CD14-positive monocyte (primary cell): ENCODE measurements at regions not wholly inside any gene's neighbourhood (a gene's known extent, or its start where the extent isn't known, plus 50 kb on each side); places are given as distances from the start of the nearest gene placed in this dataset.

Source experiments
- DNase-seq, 3 donors: peaks; one replicate each; pipeline ENCODE4 v3.0.0-alpha.2; 2011 to 2022
- H2AFZ ChIP-seq: 2 replicates; pipeline ENCODE4 v1.6.0; 2012; ENCODE audit warnings: mild to moderate bottlenecking, low read depth, low read length, inconsistent platforms; ENCODE audit not compliant: insufficient read depth, poor library complexity, severe bottlenecking
- H3K27ac ChIP-seq, 2 donors: 1 replicate in 1 of 2; 2 replicates in 1 of 2; pipeline ENCODE4 v1.5.1; 2012 to 2013; ENCODE audit warnings: low read length in 2 of 2, control low read depth in 1 of 2, inconsistent platforms in 1 of 2, low read depth in 1 of 2, mild to moderate bottlenecking in 1 of 2
- H3K27me3 ChIP-seq, 2 donors: one replicate each; pipeline versions ENCODE4 v1.6.0 to v1.6.1; 2011 to 2013; ENCODE audit warnings: low read length in 2 of 2; ENCODE audit not compliant: control insufficient read depth in 2 of 2, insufficient read depth in 2 of 2
- H3K36me3 ChIP-seq, 2 donors: replicated peaks in 1 of 2; 1 replicate in 1 of 2; 2 replicates in 1 of 2; pipeline versions ENCODE4 v1.5.1 to v1.6.1; 2012 to 2013; ENCODE audit warnings: low read length in 2 of 2, control low read depth in 1 of 2, inconsistent platforms in 1 of 2, mild to moderate bottlenecking in 1 of 2; ENCODE audit not compliant: insufficient read depth in 2 of 2, control insufficient read depth in 1 of 2
- H3K4me1 ChIP-seq, 2 donors: 1 replicate in 1 of 2; 2 replicates in 1 of 2; pipeline versions ENCODE4 v1.5.1 to v1.6.1; 2012 to 2013; ENCODE audit warnings: low read length in 2 of 2, control low read depth in 1 of 2, inconsistent platforms in 1 of 2, mild to moderate bottlenecking in 1 of 2, moderate library complexity in 1 of 2; ENCODE audit not compliant: insufficient read depth in 2 of 2, control insufficient read depth in 1 of 2
- H3K4me2 ChIP-seq: replicated peaks from 2 replicates; pipeline ENCODE3; 2012; ENCODE audit warnings: low read length, moderate library complexity, mild to moderate bottlenecking; ENCODE audit not compliant: poor library complexity, severe bottlenecking; ENCODE audit errors: extremely low read depth
- H3K4me3 ChIP-seq, 3 experiments: fragments of 200-600 bp in 1 of 3; sonication (generic) in 1 of 3; replicated peaks in 1 of 3; 1 replicate in 2 of 3; 2 replicates in 1 of 3; pipeline ENCODE4 v1.5.1; 2011 to 2013; ENCODE audit warnings: low read length in 3 of 3, mild to moderate bottlenecking in 3 of 3, control low read depth in 2 of 3, low read depth in 2 of 3, inconsistent platforms in 1 of 3, moderate library complexity in 1 of 3
- H3K79me2 ChIP-seq: 2 replicates; pipeline ENCODE4 v1.6.0; 2012; ENCODE audit warnings: mild to moderate bottlenecking, control low read depth, inconsistent platforms, low read length, moderate library complexity; ENCODE audit not compliant: insufficient read depth
- H3K9ac ChIP-seq: 2 replicates; pipeline ENCODE4 v1.6.0; 2017; ENCODE audit warnings: low read length, mild to moderate bottlenecking; ENCODE audit not compliant: insufficient read depth, poor library complexity, severe bottlenecking
- H3K9me3 ChIP-seq, 2 donors: replicated peaks in 1 of 2; 1 replicate in 1 of 2; 2 replicates in 1 of 2; pipeline versions ENCODE4 v1.5.1 to v1.6.1; 2012 to 2013; ENCODE audit warnings: low read length in 2 of 2, control low read depth in 1 of 2; ENCODE audit not compliant: control insufficient read depth in 1 of 2, insufficient read depth in 1 of 2
- H4K20me1 ChIP-seq: 2 replicates; pipeline ENCODE4 v1.6.0; 2012; ENCODE audit warnings: mild to moderate bottlenecking, low read length, control low read depth, moderate library complexity; ENCODE audit not compliant: insufficient read depth
- H3K27ac Mint-ChIP-seq, 7 donors: one replicate each; pipeline ENCODE4 v1.8.0; 2020; ENCODE audit warnings: mild to moderate bottlenecking in 7 of 7, mixed read lengths in 7 of 7, moderate library complexity in 6 of 7, inconsistent platforms in 2 of 7
- H3K27me3 Mint-ChIP-seq, 3 donors: one replicate each; pipeline ENCODE4 v1.8.0; 2021 to 2022; ENCODE audit warnings: low read depth in 3 of 3, mild to moderate bottlenecking in 3 of 3, mixed read lengths in 3 of 3, moderate library complexity in 3 of 3, inconsistent platforms in 1 of 3
- H3K36me3 Mint-ChIP-seq, 2 donors: one replicate each; pipeline ENCODE4 v1.8.0; 2020; ENCODE audit warnings: mixed read lengths in 2 of 2, inconsistent platforms in 1 of 2, mild to moderate bottlenecking in 1 of 2
- H3K4me1 Mint-ChIP-seq: one replicate; pipeline ENCODE4 v1.8.0; 2020; ENCODE audit warnings: mild to moderate bottlenecking, mixed read lengths
- H3K4me3 Mint-ChIP-seq, 2 donors: one replicate each; pipeline ENCODE4 v1.8.0; 2020; ENCODE audit warnings: mild to moderate bottlenecking in 2 of 2, mixed read lengths in 2 of 2, moderate library complexity in 1 of 2
- H3K9me3 Mint-ChIP-seq, 7 donors: one replicate each; pipeline ENCODE4 v1.8.0; 2020 to 2022; ENCODE audit warnings: mixed read lengths in 7 of 7, mild to moderate bottlenecking in 6 of 7, moderate library complexity in 6 of 7, inconsistent platforms in 2 of 7
- WGBS: methylation state at CpG from one replicate; pipeline ENCODE4 v1.1.5; 2013; ENCODE audit warnings: missing lambda C conversion rate; ENCODE audit not compliant: insufficient coverage; 5-methylcytosine and 5-hydroxymethylcytosine counted together
- intact Hi-C, 2 donors: fragments of 100-400 bp; cut with micrococcal nuclease; formaldehyde crosslinking; loops; one replicate each; pipeline versions ENCODE4 v1.15.0 to v1.15.1; 2023
- TF ChIP-seq, protein P1 (sequence below): fragments of 200-600 bp; IDR thresholded peaks from one replicate; pipeline ENCODE4 v1.8.0; 2022; ENCODE audit warnings: antibody characterized with exemption, mild to moderate bottlenecking

DNA sequence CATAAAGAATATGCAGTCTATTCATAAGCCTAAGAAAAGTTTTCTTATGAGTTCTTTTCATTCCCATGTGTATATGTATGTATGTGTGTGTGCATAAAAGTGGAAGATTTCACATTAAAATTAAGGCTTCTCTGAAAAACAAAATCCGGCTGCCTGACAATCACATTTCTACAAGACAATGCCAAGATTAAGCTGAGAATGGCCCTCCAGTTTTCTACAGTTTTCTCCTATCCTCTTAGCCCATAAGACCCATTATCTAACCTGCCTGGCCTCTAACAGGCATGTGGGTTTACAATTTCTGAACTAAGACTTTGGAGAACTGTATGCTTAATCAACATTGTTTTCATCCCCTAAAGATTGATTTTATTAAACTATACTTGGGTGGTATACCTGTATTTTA, 446.0 kb upstream of the SEMA3A start:
- no peak overlapping the region for H2AFZ ChIP-seq
- H3K4me1 ChIP-seq = no peaks in the 10 kb centered on the region
- H3K27me3 ChIP-seq = no peaks in the 10 kb centered on the region
- intact Hi-C loops = no loop called here
- no CpG with 5 or more reads among the region's 1 CpG for WGBS
- no peak for DNase-seq
- peaks cover 6 to 10% of the 10 kb centered on the region in 2 donors for H3K9me3 ChIP-seq
- Mint-ChIP-seq H3K4me1 (no peaks in the 10 kb centered on the region), H3K27me3 (no peaks in the 10 kb centered on the region), H3K36me3 (no peaks in the 10 kb centered on the region), H3K4me3 (no peak overlapping the region), H3K9me3 (peaks cover 0 to 8% (median 3%) of the 10 kb centered on the region in 7 donors), H3K27ac (no peak overlapping the region)
- H3K4me2 ChIP-seq = no peak overlapping the region
- H3K27ac ChIP-seq = no peak overlapping the region
- no peaks in the 10 kb centered on the region for H4K20me1 ChIP-seq
- no peak overlapping the region for H3K4me3 ChIP-seq
- no peak overlapping the region for H3K9ac ChIP-seq
- TF ChIP-seq, protein P1, sequence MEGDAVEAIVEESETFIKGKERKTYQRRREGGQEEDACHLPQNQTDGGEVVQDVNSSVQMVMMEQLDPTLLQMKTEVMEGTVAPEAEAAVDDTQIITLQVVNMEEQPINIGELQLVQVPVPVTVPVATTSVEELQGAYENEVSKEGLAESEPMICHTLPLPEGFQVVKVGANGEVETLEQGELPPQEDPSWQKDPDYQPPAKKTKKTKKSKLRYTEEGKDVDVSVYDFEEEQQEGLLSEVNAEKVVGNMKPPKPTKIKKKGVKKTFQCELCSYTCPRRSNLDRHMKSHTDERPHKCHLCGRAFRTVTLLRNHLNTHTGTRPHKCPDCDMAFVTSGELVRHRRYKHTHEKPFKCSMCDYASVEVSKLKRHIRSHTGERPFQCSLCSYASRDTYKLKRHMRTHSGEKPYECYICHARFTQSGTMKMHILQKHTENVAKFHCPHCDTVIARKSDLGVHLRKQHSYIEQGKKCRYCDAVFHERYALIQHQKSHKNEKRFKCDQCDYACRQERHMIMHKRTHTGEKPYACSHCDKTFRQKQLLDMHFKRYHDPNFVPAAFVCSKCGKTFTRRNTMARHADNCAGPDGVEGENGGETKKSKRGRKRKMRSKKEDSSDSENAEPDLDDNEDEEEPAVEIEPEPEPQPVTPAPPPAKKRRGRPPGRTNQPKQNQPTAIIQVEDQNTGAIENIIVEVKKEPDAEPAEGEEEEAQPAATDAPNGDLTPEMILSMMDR = no peak
- no peaks in the 10 kb centered on the region for H3K36me3 ChIP-seq
- no peaks in the 10 kb centered on the region for H3K79me2 ChIP-seq

DNA sequence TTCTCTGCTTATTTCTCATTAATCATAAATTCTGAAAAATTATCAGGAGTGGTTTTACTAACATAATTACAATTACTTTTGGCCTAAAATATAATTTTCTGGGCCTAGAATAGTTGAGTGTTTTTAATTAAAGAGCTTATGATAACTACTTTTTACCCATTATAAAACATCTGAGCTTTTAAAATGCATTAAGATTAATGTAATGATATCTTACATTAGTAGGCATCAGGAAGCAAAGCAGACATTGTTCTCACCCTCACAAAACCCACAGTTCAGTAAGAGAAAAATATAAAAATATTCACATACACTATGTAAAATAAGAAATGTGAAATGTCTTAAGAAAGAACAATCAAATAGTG, 443.7 kb upstream of the SEMA3A start:
- H3K4me3 Mint-ChIP-seq = no peak overlapping the region
- Histone ChIP-seq H2AFZ (no peak overlapping the region), H3K9me3 (peaks cover 6 to 10% of the 10 kb centered on the region in 2 donors), H3K27me3 (no peaks in the 10 kb centered on the region), H3K79me2 (no peaks in the 10 kb centered on the region), H3K27ac (no peak overlapping the region), H3K4me3 (no peak overlapping the region), H3K36me3 (no peaks in the 10 kb centered on the region), H3K4me1 (no peaks in the 10 kb centered on the region), H3K4me2 (no peak overlapping the region), H4K20me1 (no peaks in the 10 kb centered on the region), H3K9ac (no peak overlapping the region)
- TF ChIP-seq, protein P1 = no peak
- no peak for DNase-seq
- intact Hi-C loops = no loop called here
- H3K27ac Mint-ChIP-seq = no peak overlapping the region
- H3K4me1 Mint-ChIP-seq = no peaks in the 10 kb centered on the region
- H3K9me3 Mint-ChIP-seq = peaks cover 0 to 10% (median 4%) of the 10 kb centered on the region in 7 donors
- H3K36me3 Mint-ChIP-seq = no peaks in the 10 kb centered on the region
- H3K27me3 Mint-ChIP-seq = no peaks in the 10 kb centered on the region
